Stomach (tissue), 4 donors: ENCODE measurements at regions not wholly inside any gene's neighbourhood (a gene's known extent, or its start where the extent isn't known, plus 50 kb on each side); places are given as distances from the start of the nearest gene placed in this dataset.

Source experiments
- CTCF ChIP-seq, 7 experiments: fragments of 450-650 bp in 4 of 7; fragments of 200-600 bp in 3 of 7; sonication (generic) in 3 of 7; IDR thresholded peaks; one replicate each; pipeline ENCODE4 v1.5.1; 2016 to 2019; ENCODE audit warnings: antibody characterized with exemption in 7 of 7, control low read depth in 2 of 7, mild to moderate bottlenecking in 1 of 7
- EP300 ChIP-seq: sonication (generic); formaldehyde crosslinking; IDR thresholded peaks from one replicate; pipeline ENCODE4 v1.6.1; 2017; ENCODE audit warnings: antibody characterized with exemption
- POLR2A ChIP-seq, 4 donors: fragments of 450-650 bp; IDR thresholded peaks; one replicate each; pipeline ENCODE4 v1.6.1; 2016; ENCODE audit warnings: antibody characterized with exemption in 4 of 4, control low read depth in 2 of 4, mild to moderate bottlenecking in 1 of 4, moderate library complexity in 1 of 4
- POLR2AphosphoS5 ChIP-seq, 3 donors: sonication (generic); formaldehyde crosslinking; IDR thresholded peaks; one replicate each; pipeline ENCODE4 v1.6.1; 2016; ENCODE audit warnings: antibody characterized with exemption in 3 of 3

- no peak for TF ChIP-seq POLR2A (IDR thresholded peaks at IDR 0.05)
- TF ChIP-seq CTCF (IDR thresholded peaks at IDR 0.05): no peak
- TF ChIP-seq POLR2AphosphoS5 (IDR thresholded peaks at IDR 0.05): no peak
- no peak for TF ChIP-seq EP300
Measured at GRCh38 chr4:96380106-96380505, 540.2 kb downstream of the PDHA2 start.
